ENCODE measurements at regions not wholly inside any gene's neighbourhood (a gene's known extent, or its start where the extent isn't known, plus 50 kb on each side); places are given as distances from the start of the nearest gene placed in this dataset.

- TF ChIP-seq CTCF (IDR thresholded peaks at IDR 0.05) (no peak), SIN3A (IDR thresholded peaks at IDR 0.05; ENCODE audit: borderline replicate concordance, insufficient read depth, low read depth, low read length) (no peak), REST (IDR thresholded peaks at IDR 0.05; ENCODE audit: insufficient read depth in 1 of 2, low read depth in 2 of 2, low read length in 1 of 2) (no peak), POLR2AphosphoS5 (IDR thresholded peaks at IDR 0.05; ENCODE audit: low read depth, low read length) (no peak), TCF7L2 (IDR thresholded peaks at IDR 0.05; ENCODE audit: low read depth, low read length) (no peak)
Observed at GRCh38 chr4:140242357-140243277, 88.6 kb upstream of the MAML3 start.
